ENCODE measurements at regions not wholly inside any gene's neighbourhood (a gene's known extent, or its start where the extent isn't known, plus 50 kb on each side); places are given as distances from the start of the nearest gene placed in this dataset.

- no peaks in the 10 kb centered on the region for H3K9me3 ChIP-seq
- peaks cover 0 to 9% (median 0%) of the 10 kb centered on the region in 4 donors for H3K4me1 ChIP-seq
- WGBS, 5 donors: 70 to 79% (median 77%) methylated on average over 16 to 19 of the region's 19 CpGs
- intact Hi-C loops (cut with DNase I; ENCODE audit: low total_unique reads): no loop called here
- peaks cover 0 to 65% (median 19%) of the 10 kb centered on the region in 3 donors for H3K27me3 ChIP-seq
- no peak overlapping the region for H3K27ac ChIP-seq
- H3K36me3 ChIP-seq: no peaks in the 10 kb centered on the region
- H3K4me3 ChIP-seq: no peak overlapping the region
- no peak for TF ChIP-seq POLR2A (IDR thresholded peaks at IDR 0.05)
- no peak for TF ChIP-seq POLR2AphosphoS5 (IDR thresholded peaks at IDR 0.05)
- DNase-seq: no peak
Measured at GRCh38 chr13:111413407-111414187, 93.2 kb downstream of the TEX29 start.

- H3K27ac ChIP-seq: no peak overlapping the region
- peaks cover 0 to 9% (median 0%) of the 10 kb centered on the region in 4 donors for H3K4me1 ChIP-seq
- no peaks in the 10 kb centered on the region for H3K36me3 ChIP-seq
- peaks cover 0 to 66% (median 19%) of the 10 kb centered on the region in 3 donors for H3K27me3 ChIP-seq
- TF ChIP-seq POLR2AphosphoS5 (IDR thresholded peaks at IDR 0.05): no peak
- H3K4me3 ChIP-seq: no peak overlapping the region
- 79 to 88% (median 80%) methylated on average over 5 to 9 of the region's 9 CpGs for WGBS, 5 donors
- intact Hi-C loops (cut with DNase I; ENCODE audit: low total_unique reads): no loop called here
- no peaks in the 10 kb centered on the region for H3K9me3 ChIP-seq
- no peak for DNase-seq
Measured at GRCh38 chr13:111414341-111414740, 93.9 kb downstream of the TEX29 start.

DNA sequence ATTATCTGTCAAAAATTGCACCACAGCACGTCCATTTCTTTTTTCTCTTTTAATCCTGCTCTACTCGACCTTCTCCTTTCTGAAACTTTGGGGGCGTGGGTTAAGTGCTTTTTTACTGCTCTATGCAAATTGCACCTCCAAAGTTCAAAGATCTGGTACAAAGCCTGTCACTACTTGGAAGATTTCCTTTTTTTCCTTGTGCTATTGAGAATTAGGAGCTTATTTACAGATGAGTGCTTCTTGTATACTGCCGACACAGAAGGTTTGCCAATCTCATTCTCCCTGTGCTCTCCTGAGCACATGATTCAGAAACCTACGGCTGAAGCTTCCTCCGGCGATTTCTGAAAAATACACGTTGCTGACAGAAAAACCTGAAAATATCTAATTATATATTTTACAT is 94.8 kb downstream of the TEX29 start:
- intact Hi-C loops (cut with DNase I; ENCODE audit: low total_unique reads): no loop called here
- WGBS, 5 donors: 55 to 69% (median 63%) methylated on average over 8 of the region's 8 CpGs
- peaks cover 0 to 57% (median 17%) of the 10 kb centered on the region in 3 donors for H3K27me3 ChIP-seq

GRCh38 chr13:111415765-111416164 is 95.3 kb downstream of the TEX29 start:
- intact Hi-C loops (cut with DNase I; ENCODE audit: low total_unique reads): no loop called here
- Histone ChIP-seq H3K4me3 (no peak overlapping the region), H3K4me1 (peaks cover 0 to 9% (median 0%) of the 10 kb centered on the region in 4 donors), H3K27ac (no peak overlapping the region), H3K9me3 (no peaks in the 10 kb centered on the region), H3K27me3 (peaks cover 0 to 52% (median 13%) of the 10 kb centered on the region in 3 donors), H3K36me3 (no peaks in the 10 kb centered on the region)
- 93 to 100% (median 98%) methylated on average over 1 of the region's 1 CpG for WGBS, 5 donors
- DNase-seq: no peak
- TF ChIP-seq EP300 (IDR thresholded peaks at IDR 0.05) (no peak), POLR2A (IDR thresholded peaks at IDR 0.05) (no peak), POLR2AphosphoS5 (IDR thresholded peaks at IDR 0.05) (no peak)
- TF ChIP-seq, protein P1, sequence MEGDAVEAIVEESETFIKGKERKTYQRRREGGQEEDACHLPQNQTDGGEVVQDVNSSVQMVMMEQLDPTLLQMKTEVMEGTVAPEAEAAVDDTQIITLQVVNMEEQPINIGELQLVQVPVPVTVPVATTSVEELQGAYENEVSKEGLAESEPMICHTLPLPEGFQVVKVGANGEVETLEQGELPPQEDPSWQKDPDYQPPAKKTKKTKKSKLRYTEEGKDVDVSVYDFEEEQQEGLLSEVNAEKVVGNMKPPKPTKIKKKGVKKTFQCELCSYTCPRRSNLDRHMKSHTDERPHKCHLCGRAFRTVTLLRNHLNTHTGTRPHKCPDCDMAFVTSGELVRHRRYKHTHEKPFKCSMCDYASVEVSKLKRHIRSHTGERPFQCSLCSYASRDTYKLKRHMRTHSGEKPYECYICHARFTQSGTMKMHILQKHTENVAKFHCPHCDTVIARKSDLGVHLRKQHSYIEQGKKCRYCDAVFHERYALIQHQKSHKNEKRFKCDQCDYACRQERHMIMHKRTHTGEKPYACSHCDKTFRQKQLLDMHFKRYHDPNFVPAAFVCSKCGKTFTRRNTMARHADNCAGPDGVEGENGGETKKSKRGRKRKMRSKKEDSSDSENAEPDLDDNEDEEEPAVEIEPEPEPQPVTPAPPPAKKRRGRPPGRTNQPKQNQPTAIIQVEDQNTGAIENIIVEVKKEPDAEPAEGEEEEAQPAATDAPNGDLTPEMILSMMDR (IDR thresholded peaks at IDR 0.05): no peak

More for the DNA sequence above, 94.8 kb downstream of the TEX29 start:
- H3K36me3 ChIP-seq: no peaks in the 10 kb centered on the region
- TF ChIP-seq POLR2AphosphoS5 (IDR thresholded peaks at IDR 0.05) (no peak), POLR2A (IDR thresholded peaks at IDR 0.05) (no peak), EP300 (IDR thresholded peaks at IDR 0.05) (no peak)
- TF ChIP-seq, protein P1 (IDR thresholded peaks at IDR 0.05): no peak
- H3K9me3 ChIP-seq: no peaks in the 10 kb centered on the region
- DNase-seq: no peak
- H3K4me1 ChIP-seq: peaks cover 0 to 9% (median 0%) of the 10 kb centered on the region in 4 donors
- H3K4me3 ChIP-seq: no peak overlapping the region
- no peak overlapping the region for H3K27ac ChIP-seq

DNA sequence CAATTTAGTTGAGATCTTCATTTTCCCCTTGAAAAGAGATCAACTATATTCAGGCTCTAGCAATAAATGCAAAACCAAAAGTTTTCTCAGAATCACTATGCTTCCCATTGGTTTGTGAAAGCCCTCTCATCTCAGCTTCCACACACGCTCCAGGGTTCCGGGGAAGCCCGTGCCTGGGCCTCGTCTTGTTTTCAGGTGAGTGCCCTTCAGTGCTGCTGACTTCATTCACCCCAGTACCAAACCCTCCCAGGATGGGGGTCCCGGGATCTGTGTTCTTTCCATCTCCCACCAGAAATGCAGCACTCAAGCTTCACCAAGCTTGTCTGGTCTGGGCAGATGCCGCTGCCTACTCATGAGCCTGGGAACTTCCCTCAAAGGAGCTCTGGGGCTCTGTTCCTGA is 97.7 kb downstream of the TEX29 start:
- no peaks in the 10 kb centered on the region for H3K9me3 ChIP-seq
- intact Hi-C loops (cut with DNase I; ENCODE audit: low total_unique reads): no loop called here
- no peak overlapping the region for H3K27ac ChIP-seq
- peaks cover 0 to 29% (median 7%) of the 10 kb centered on the region in 3 donors for H3K27me3 ChIP-seq
- no peak for DNase-seq
- no peak overlapping the region for H3K4me3 ChIP-seq
- H3K36me3 ChIP-seq: no peaks in the 10 kb centered on the region
- TF ChIP-seq POLR2A (IDR thresholded peaks at IDR 0.05): no peak
- TF ChIP-seq, protein P1 (IDR thresholded peaks at IDR 0.05): no peak
- TF ChIP-seq EP300 (IDR thresholded peaks at IDR 0.05): no peak
- TF ChIP-seq POLR2AphosphoS5 (IDR thresholded peaks at IDR 0.05): no peak
- WGBS, 5 donors: 86 to 92% (median 90%) methylated on average over 5 to 6 of the region's 6 CpGs
- no peaks in the 10 kb centered on the region for H3K4me1 ChIP-seq

All from stomach (tissue), 8 donors.